Mesendoderm (in vitro differentiated cells): ENCODE measurements at regions not wholly inside any gene's neighbourhood (a gene's known extent, or its start where the extent isn't known, plus 50 kb on each side); places are given as distances from the start of the nearest gene placed in this dataset.

ENCODE experiments used
- DNase-seq: peaks from one replicate; pipeline ENCODE4 v3.0.0; 2013
- H2AK5ac ChIP-seq: 2 replicates; pipeline ENCODE4 v1.6.1; 2013; ENCODE audit warnings: low read length, inconsistent platforms
- H2BK120ac ChIP-seq: 2 replicates; pipeline ENCODE4 v1.6.1; 2013; ENCODE audit warnings: low read depth, mild to moderate bottlenecking, low read length, moderate library complexity, mixed read lengths
- H2BK15ac ChIP-seq: replicated peaks from 2 replicates; pipeline ENCODE4 v1.6.1; 2013; ENCODE audit warnings: low read depth, mild to moderate bottlenecking, moderate library complexity
- H2BK5ac ChIP-seq: 2 replicates; pipeline ENCODE4 v1.6.1; 2013; ENCODE audit warnings: low read length, inconsistent platforms
- H3K18ac ChIP-seq: 2 replicates; pipeline ENCODE4 v1.6.1; 2013; ENCODE audit warnings: mild to moderate bottlenecking, low read length, mixed read lengths
- H3K23ac ChIP-seq: one replicate; pipeline ENCODE4 v1.6.1; 2013; ENCODE audit warnings: low read length
- H3K27ac ChIP-seq: 2 replicates; pipeline ENCODE4 v1.5.1; 2013; ENCODE audit warnings: low read depth, mild to moderate bottlenecking, inconsistent platforms, low read length, moderate library complexity
- H3K27me3 ChIP-seq: 2 replicates; pipeline ENCODE4 v1.6.1; 2013; ENCODE audit warnings: low read length, control low read depth, mild to moderate bottlenecking, inconsistent platforms; ENCODE audit not compliant: insufficient read depth, poor library complexity
- H3K36me3 ChIP-seq: 2 replicates; pipeline ENCODE4 v1.6.1; 2013; ENCODE audit warnings: low read length, inconsistent platforms; ENCODE audit not compliant: control insufficient read depth, insufficient read depth
- H3K4ac ChIP-seq: one replicate; pipeline ENCODE4 v1.6.1; 2013; ENCODE audit warnings: low read depth, mild to moderate bottlenecking, low read length, moderate library complexity
- H3K4me1 ChIP-seq: 2 replicates; pipeline ENCODE4 v1.6.1; 2013; ENCODE audit warnings: low read depth, low read length, inconsistent platforms; ENCODE audit not compliant: control insufficient read depth
- H3K4me2 ChIP-seq: 2 replicates; pipeline ENCODE4 v1.6.1; 2013; ENCODE audit warnings: low read length
- H3K4me3 ChIP-seq: 2 replicates; pipeline ENCODE4 v1.5.1; 2013; ENCODE audit warnings: mild to moderate bottlenecking, low read length
- H3K56ac ChIP-seq: one replicate; pipeline ENCODE4 v1.6.1; 2013; ENCODE audit warnings: low read length
- H3K79me1 ChIP-seq: 2 replicates; pipeline ENCODE4 v1.6.1; 2013; ENCODE audit warnings: low read length, inconsistent platforms
- H3K79me2 ChIP-seq: 2 replicates; pipeline ENCODE4 v1.6.1; 2013; ENCODE audit warnings: mild to moderate bottlenecking, low read length; ENCODE audit not compliant: control insufficient read depth, insufficient read depth
- H3K9ac ChIP-seq: 2 replicates; pipeline ENCODE4 v1.6.1; 2013; ENCODE audit warnings: low read length, inconsistent platforms
- H4K5ac ChIP-seq: one replicate; pipeline ENCODE4 v1.6.1; 2013; ENCODE audit warnings: low read length
- H4K8ac ChIP-seq: one replicate; pipeline ENCODE4 v1.6.1; 2013; ENCODE audit warnings: low read depth, mild to moderate bottlenecking, control low read depth, low read length, moderate library complexity
- WGBS: extraction: QIAGEN DNeasy Blood & Tissue Kit; methylation state at CpG from one replicate; pipeline ENCODE4 v1.1.7; 2013; ENCODE audit warnings: low lambda C conversion rate, missing lambda C conversion rate; ENCODE audit not compliant: insufficient coverage; ENCODE audit errors: extremely low coverage; 5-methylcytosine and 5-hydroxymethylcytosine counted together

- no CpG with 5 or more reads among the region's 4 CpGs for WGBS
- no peaks in the 10 kb centered on the region for H3K36me3 ChIP-seq
Measured at GRCh38 chr1:239815074-239815473, 276.6 kb upstream of the FMN2 start.

GRCh38 chr1:239816081-239816782, 275.5 kb upstream of the FMN2 start:
- DNase-seq = peak; percentile 92
- Histone ChIP-seq H3K79me2 (no peaks in the 10 kb centered on the region), H3K56ac (no peak overlapping the region), H2AK5ac (no peak overlapping the region), H3K4me2 (no peak overlapping the region), H3K36me3 (no peaks in the 10 kb centered on the region), H3K4me1 (peaks cover 3% of the 10 kb centered on the region), H3K27ac (peak overlapping the region; percentile 30), H2BK120ac (no peak overlapping the region), H3K23ac (no peak overlapping the region), H3K18ac (peak overlapping the region; percentile 25), H3K9ac (no peak overlapping the region), H3K4ac (no peak overlapping the region), H2BK15ac (no peak overlapping the region), H2BK5ac (no peak overlapping the region), H3K4me3 (no peak overlapping the region), H3K79me1 (no peaks in the 10 kb centered on the region), H4K8ac (no peak overlapping the region), H4K5ac (no peak overlapping the region), H3K27me3 (no peaks in the 10 kb centered on the region)
- WGBS = no CpG with 5 or more reads among the region's 5 CpGs

More at GRCh38 chr1:239815074-239815473, 276.6 kb upstream of the FMN2 start:
- no peaks in the 10 kb centered on the region for H3K27me3 ChIP-seq
- no peak overlapping the region for H2AK5ac ChIP-seq
- no peak overlapping the region for H3K56ac ChIP-seq
- H4K8ac ChIP-seq = no peak overlapping the region
- no peak overlapping the region for H3K27ac ChIP-seq
- no peaks in the 10 kb centered on the region for H3K79me1 ChIP-seq
- no peak overlapping the region for H3K9ac ChIP-seq
- H3K4me2 ChIP-seq = no peak overlapping the region
- no peak overlapping the region for H3K18ac ChIP-seq
- no peak overlapping the region for H3K4me3 ChIP-seq
- H4K5ac ChIP-seq = no peak overlapping the region
- no peak for DNase-seq
- no peak overlapping the region for H2BK5ac ChIP-seq
- no peaks in the 10 kb centered on the region for H3K79me2 ChIP-seq
- H2BK15ac ChIP-seq = no peak overlapping the region
- H3K4me1 ChIP-seq = peaks cover 4% of the 10 kb centered on the region
- peak overlapping the region; percentile 23 for H2BK120ac ChIP-seq
- H3K4ac ChIP-seq = no peak overlapping the region
- no peak overlapping the region for H3K23ac ChIP-seq

GRCh38 chr1:239817276-239817675, 274.4 kb upstream of the FMN2 start:
- Histone ChIP-seq H3K4me3 (no peak overlapping the region), H3K23ac (no peak overlapping the region), H3K56ac (no peak overlapping the region), H2BK5ac (no peak overlapping the region), H3K79me1 (no peaks in the 10 kb centered on the region), H2AK5ac (no peak overlapping the region), H3K18ac (peak overlapping the region; percentile 57), H3K4ac (no peak overlapping the region), H4K8ac (no peak overlapping the region), H3K27me3 (no peaks in the 10 kb centered on the region), H3K4me1 (peaks cover 3% of the 10 kb centered on the region), H3K79me2 (no peaks in the 10 kb centered on the region), H3K27ac (no peak overlapping the region), H4K5ac (no peak overlapping the region), H3K4me2 (no peak overlapping the region), H2BK15ac (peak overlapping the region; percentile 8), H2BK120ac (peak overlapping the region; percentile 46), H3K36me3 (no peaks in the 10 kb centered on the region), H3K9ac (no peak overlapping the region)
- DNase-seq = no peak
- no CpG with 5 or more reads among the region's 1 CpG for WGBS

GRCh38 chr1:239817801-239818200, 273.9 kb upstream of the FMN2 start:
- Histone ChIP-seq H3K56ac (no peak overlapping the region), H2BK120ac (no peak overlapping the region), H2AK5ac (no peak overlapping the region), H3K18ac (peak overlapping the region; percentile 57), H3K23ac (no peak overlapping the region), H3K4me1 (peaks cover 3% of the 10 kb centered on the region), H3K79me1 (no peaks in the 10 kb centered on the region), H4K8ac (no peak overlapping the region), H3K27me3 (no peaks in the 10 kb centered on the region), H3K36me3 (no peaks in the 10 kb centered on the region), H3K27ac (no peak overlapping the region), H2BK15ac (no peak overlapping the region), H4K5ac (no peak overlapping the region), H3K4me3 (no peak overlapping the region), H3K4ac (no peak overlapping the region), H3K4me2 (no peak overlapping the region), H3K9ac (no peak overlapping the region), H3K79me2 (no peaks in the 10 kb centered on the region), H2BK5ac (no peak overlapping the region)
- DNase-seq = peak; percentile 82
- WGBS = no CpG with 5 or more reads among the region's 7 CpGs

GRCh38 chr1:239819096-239819495, 272.6 kb upstream of the FMN2 start:
- no CpG with 5 or more reads among the region's 6 CpGs for WGBS
- H3K27ac ChIP-seq = no peak overlapping the region
- H3K27me3 ChIP-seq = no peaks in the 10 kb centered on the region
- H3K79me2 ChIP-seq = no peaks in the 10 kb centered on the region
- H2BK5ac ChIP-seq = no peak overlapping the region
- H3K4me3 ChIP-seq = no peak overlapping the region
- peaks cover 3% of the 10 kb centered on the region for H3K4me1 ChIP-seq
- peak; percentile 47 for DNase-seq
- no peak overlapping the region for H2BK15ac ChIP-seq
- no peak overlapping the region for H3K4me2 ChIP-seq
- no peak overlapping the region for H3K23ac ChIP-seq
- no peak overlapping the region for H2AK5ac ChIP-seq
- H3K18ac ChIP-seq = no peak overlapping the region
- H3K4ac ChIP-seq = no peak overlapping the region
- H4K5ac ChIP-seq = no peak overlapping the region
- H2BK120ac ChIP-seq = no peak overlapping the region
- no peaks in the 10 kb centered on the region for H3K36me3 ChIP-seq
- H3K79me1 ChIP-seq = no peaks in the 10 kb centered on the region
- no peak overlapping the region for H4K8ac ChIP-seq
- no peak overlapping the region for H3K9ac ChIP-seq
- no peak overlapping the region for H3K56ac ChIP-seq

GRCh38 chr1:239819756-239820250, 271.9 kb upstream of the FMN2 start:
- H3K79me2 ChIP-seq = no peaks in the 10 kb centered on the region
- no peak overlapping the region for H3K18ac ChIP-seq
- H2BK15ac ChIP-seq = no peak overlapping the region
- no peak overlapping the region for H2BK120ac ChIP-seq
- no peak for DNase-seq
- H3K27ac ChIP-seq = no peak overlapping the region
- WGBS = no CpG with 5 or more reads among the region's 10 CpGs
- H2BK5ac ChIP-seq = no peak overlapping the region
- no peak overlapping the region for H2AK5ac ChIP-seq
- H3K36me3 ChIP-seq = no peaks in the 10 kb centered on the region
- H4K8ac ChIP-seq = no peak overlapping the region
- no peaks in the 10 kb centered on the region for H3K79me1 ChIP-seq
- no peak overlapping the region for H3K9ac ChIP-seq
- no peaks in the 10 kb centered on the region for H3K27me3 ChIP-seq
- no peak overlapping the region for H3K23ac ChIP-seq
- no peak overlapping the region for H4K5ac ChIP-seq
- H3K4me3 ChIP-seq = no peak overlapping the region
- no peak overlapping the region for H3K4me2 ChIP-seq
- H3K4me1 ChIP-seq = peaks cover 3% of the 10 kb centered on the region
- H3K56ac ChIP-seq = no peak overlapping the region
- no peak overlapping the region for H3K4ac ChIP-seq
